ENCODE measurements at regions not wholly inside any gene's neighbourhood (a gene's known extent, or its start where the extent isn't known, plus 50 kb on each side); places are given as distances from the start of the nearest gene placed in this dataset.

DNA sequence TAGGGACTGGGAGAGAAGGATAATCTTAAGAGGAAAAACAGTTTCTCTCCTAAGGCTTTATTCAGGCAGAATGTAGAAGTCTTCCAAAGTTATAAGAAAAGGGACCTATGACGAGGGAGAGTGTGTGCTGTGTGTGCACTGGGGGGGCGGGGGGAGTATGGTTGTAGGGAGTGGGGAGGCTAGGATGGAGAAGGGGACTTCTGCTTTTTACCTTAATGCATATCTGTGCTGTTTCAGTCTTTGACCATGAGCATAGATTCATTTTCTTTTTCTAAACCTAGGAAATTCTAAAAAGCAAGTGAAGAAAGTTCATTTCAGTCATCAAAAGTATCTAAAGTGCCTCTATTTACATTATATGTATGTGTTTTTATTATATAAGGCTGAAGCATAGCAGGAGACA is 52.6 kb upstream of the RASA2 start:
- TF ChIP-seq, protein P1, sequence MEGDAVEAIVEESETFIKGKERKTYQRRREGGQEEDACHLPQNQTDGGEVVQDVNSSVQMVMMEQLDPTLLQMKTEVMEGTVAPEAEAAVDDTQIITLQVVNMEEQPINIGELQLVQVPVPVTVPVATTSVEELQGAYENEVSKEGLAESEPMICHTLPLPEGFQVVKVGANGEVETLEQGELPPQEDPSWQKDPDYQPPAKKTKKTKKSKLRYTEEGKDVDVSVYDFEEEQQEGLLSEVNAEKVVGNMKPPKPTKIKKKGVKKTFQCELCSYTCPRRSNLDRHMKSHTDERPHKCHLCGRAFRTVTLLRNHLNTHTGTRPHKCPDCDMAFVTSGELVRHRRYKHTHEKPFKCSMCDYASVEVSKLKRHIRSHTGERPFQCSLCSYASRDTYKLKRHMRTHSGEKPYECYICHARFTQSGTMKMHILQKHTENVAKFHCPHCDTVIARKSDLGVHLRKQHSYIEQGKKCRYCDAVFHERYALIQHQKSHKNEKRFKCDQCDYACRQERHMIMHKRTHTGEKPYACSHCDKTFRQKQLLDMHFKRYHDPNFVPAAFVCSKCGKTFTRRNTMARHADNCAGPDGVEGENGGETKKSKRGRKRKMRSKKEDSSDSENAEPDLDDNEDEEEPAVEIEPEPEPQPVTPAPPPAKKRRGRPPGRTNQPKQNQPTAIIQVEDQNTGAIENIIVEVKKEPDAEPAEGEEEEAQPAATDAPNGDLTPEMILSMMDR (IDR thresholded peaks at IDR 0.05; ENCODE audit: extremely low read depth in 1 of 2, insufficient read depth in 1 of 2, low read depth in 1 of 2, low read length in 2 of 2) = no peak
- TF ChIP-seq POLR2A (IDR thresholded peaks at IDR 0.05; ENCODE audit: low read depth, low read length) (no peak), POLR2AphosphoS5 (IDR thresholded peaks at IDR 0.05; ENCODE audit: insufficient read depth, low read depth, low read length) (no peak), FOS (IDR thresholded peaks at IDR 0.05; ENCODE audit: borderline replicate concordance, insufficient read depth, low read length) (no peak), EZH2 (IDR thresholded peaks at IDR 0.05; ENCODE audit: borderline replicate concordance, low read depth, low read length, severe bottlenecking) (no peak), JUN (IDR thresholded peaks at IDR 0.05; ENCODE audit: borderline replicate concordance, insufficient read depth, insufficient read length, low read depth) (no peak)
- TF ChIP-seq, protein P2, sequence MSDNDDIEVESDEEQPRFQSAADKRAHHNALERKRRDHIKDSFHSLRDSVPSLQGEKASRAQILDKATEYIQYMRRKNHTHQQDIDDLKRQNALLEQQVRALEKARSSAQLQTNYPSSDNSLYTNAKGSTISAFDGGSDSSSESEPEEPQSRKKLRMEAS (IDR thresholded peaks at IDR 0.05; ENCODE audit: insufficient read depth, insufficient read length) = no peak

Data from endothelial cell of umbilical vein (primary cell).